Calu3 (cell line): ENCODE measurements at regions not wholly inside any gene's neighbourhood (a gene's known extent, or its start where the extent isn't known, plus 50 kb on each side); places are given as distances from the start of the nearest gene placed in this dataset.

ENCODE experiments used
- BruUV-seq: library from RNA; stranded (reverse); fragments of 400-500 nt; replicated peaks from 2 replicates; lab custom pipeline; 2021; lab: Mats Ljungman, UMichigan
- CTCF ChIA-PET: fragments of 300-600 bp; sonication (Branson Sonifier 250); formaldehyde crosslinking; loops from one replicate; lab custom pipeline; 2022; ENCODE audit warnings: antibody characterized with exemption; lab: Charles Lee
- DNase-seq: peaks from one replicate; pipeline ENCODE4 v3.0.0; 2022
- H3K27ac Mint-ChIP-seq: one replicate; pipeline ENCODE4 v1.8.0; 2022; ENCODE audit warnings: mixed read lengths; ENCODE audit not compliant: unreplicated experiment
- H3K27me3 Mint-ChIP-seq: one replicate; pipeline ENCODE4 v1.8.0; 2022; ENCODE audit warnings: mixed read lengths; ENCODE audit not compliant: unreplicated experiment
- H3K36me3 Mint-ChIP-seq: one replicate; pipeline ENCODE4 v1.8.0; 2022; ENCODE audit warnings: mild to moderate bottlenecking, moderate library complexity, mixed read lengths; ENCODE audit not compliant: insufficient read depth, unreplicated experiment
- H3K4me1 Mint-ChIP-seq: one replicate; pipeline ENCODE4 v1.8.0; 2022; ENCODE audit warnings: mild to moderate bottlenecking, low read depth, mixed read lengths; ENCODE audit not compliant: unreplicated experiment
- H3K4me3 Mint-ChIP-seq: one replicate; pipeline ENCODE4 v1.8.0; 2022; ENCODE audit warnings: mild to moderate bottlenecking, low read depth, moderate library complexity, mixed read lengths; ENCODE audit not compliant: unreplicated experiment
- H3K9me3 Mint-ChIP-seq: one replicate; pipeline ENCODE4 v1.8.0; 2022; ENCODE audit warnings: low read depth, mixed read lengths; ENCODE audit not compliant: unreplicated experiment
- CTCF ChIP-seq: fragments of 200-600 bp; IDR thresholded peaks from one replicate; pipeline ENCODE4 v1.8.0; 2022; ENCODE audit warnings: antibody characterized with exemption; ENCODE audit not compliant: unreplicated experiment
- intact Hi-C: fragments of 100-400 bp; cut with micrococcal nuclease; formaldehyde crosslinking; loops from one replicate; pipeline ENCODE4 v1.10.0; 2022; ENCODE audit not compliant: unreplicated experiment

DNA sequence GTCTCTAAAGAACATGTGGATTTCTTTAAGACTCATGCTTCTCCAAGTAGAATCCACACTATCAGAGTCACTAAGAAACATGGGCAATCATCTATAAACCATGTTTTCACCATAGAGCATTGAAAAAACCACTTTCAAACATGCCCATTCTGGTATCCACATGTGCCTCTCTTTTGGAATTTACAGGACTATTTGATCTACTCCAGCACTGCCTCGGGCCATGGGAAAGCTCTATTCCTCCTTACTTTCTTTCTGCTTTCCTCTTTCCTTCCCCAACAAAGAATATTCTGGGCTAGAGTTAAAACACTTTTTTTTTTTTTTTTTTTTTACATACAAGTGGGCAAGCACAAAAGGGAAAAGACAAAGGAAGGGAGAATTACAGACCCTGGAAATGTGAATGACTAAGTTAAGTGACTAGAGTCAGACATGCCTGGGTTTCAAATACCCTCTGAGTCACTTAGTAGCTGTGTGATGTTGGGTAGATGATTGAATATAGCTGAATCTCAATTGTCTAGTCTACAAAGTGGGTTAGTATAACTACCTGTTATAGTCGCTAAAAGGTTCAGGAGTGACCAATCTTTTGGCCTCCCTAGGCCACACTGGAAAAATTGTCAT, 847.7 kb upstream of the INTU start:
- no peak overlapping the region for H3K27ac Mint-ChIP-seq
- no peaks in the 10 kb centered on the region for H3K4me1 Mint-ChIP-seq
- intact Hi-C loops = no loop called here
- TF ChIP-seq CTCF = no peak
- H3K36me3 Mint-ChIP-seq = no peaks in the 10 kb centered on the region
- CTCF ChIA-PET = interaction anchor here (0.5 to 0.6 kb wide), 2 partner anchors 11 to 663 kb away, joined by 3 to 4 read pairs; no protein-coding TSS in a partner anchor
- DNase-seq = no peak
- no peak overlapping the region for H3K4me3 Mint-ChIP-seq
- H3K27me3 Mint-ChIP-seq = no peaks in the 10 kb centered on the region
- no peaks in the 10 kb centered on the region for H3K9me3 Mint-ChIP-seq
- BruUV-seq = no TSS peak

GRCh38 chr4:126790633-126791032, 842.1 kb upstream of the INTU start:
- Mint-ChIP-seq H3K9me3 (no peaks in the 10 kb centered on the region), H3K27ac (no peak overlapping the region), H3K4me3 (no peak overlapping the region), H3K4me1 (no peaks in the 10 kb centered on the region), H3K27me3 (no peaks in the 10 kb centered on the region), H3K36me3 (no peaks in the 10 kb centered on the region)
- BruUV-seq = no TSS peak
- no peak for TF ChIP-seq CTCF
- CTCF ChIA-PET = no interaction called here
- intact Hi-C loops = no loop called here
- no peak for DNase-seq

- Mint-ChIP-seq H3K36me3 (no peaks in the 10 kb centered on the region), H3K9me3 (no peaks in the 10 kb centered on the region), H3K4me3 (no peak overlapping the region), H3K27me3 (no peaks in the 10 kb centered on the region), H3K27ac (no peak overlapping the region), H3K4me1 (no peaks in the 10 kb centered on the region)
- BruUV-seq = no TSS peak
- CTCF ChIA-PET = no interaction called here
- intact Hi-C loops = no loop called here
- no peak for TF ChIP-seq CTCF
- DNase-seq = no peak
Observed at GRCh38 chr4:126794363-126794762, 838.4 kb upstream of the INTU start.

GRCh38 chr4:126798214-126798613, 834.5 kb upstream of the INTU start:
- TF ChIP-seq CTCF = no peak
- Mint-ChIP-seq H3K27ac (no peak overlapping the region), H3K4me3 (no peak overlapping the region), H3K4me1 (no peaks in the 10 kb centered on the region), H3K27me3 (no peaks in the 10 kb centered on the region), H3K36me3 (no peaks in the 10 kb centered on the region), H3K9me3 (no peaks in the 10 kb centered on the region)
- BruUV-seq = no TSS peak
- intact Hi-C loops = no loop called here
- no peak for DNase-seq
- CTCF ChIA-PET = no interaction called here
